HCT116 (cell line): ENCODE measurements at regions not wholly inside any gene's neighbourhood (a gene's known extent, or its start where the extent isn't known, plus 50 kb on each side); places are given as distances from the start of the nearest gene placed in this dataset.
"Not testable (repeated sequence)": the region's sequence is repeated elsewhere in the genome, so short reads cannot be mapped to it uniquely, and the experiment has no call there.

Experiments
- ATAC-seq: fragments of 200-7000 bp; cut with Tn5 transposase; 2 replicates; pipeline ENCODE4 v1.9.1; 2020; ENCODE audit warnings: mild to moderate bottlenecking, moderate library complexity
- BruUV-seq: library from RNA; stranded (reverse); fragments of 400-500 nt; replicated peaks from 2 replicates; lab custom pipeline; 2021; lab: Mats Ljungman, UMichigan
- CTCF ChIA-PET: fragments of 300-600 bp; sonication (Branson Sonifier 250); formaldehyde crosslinking; loops from one replicate; lab custom pipeline; 2021; ENCODE audit warnings: antibody characterized with exemption; lab: Charles Lee
- POLR2A ChIA-PET: fragments of 300-600, 350-600 bp; sonication (Branson Sonifier 250); formaldehyde crosslinking; loops from one replicate; lab custom pipeline; 2021; ENCODE audit warnings: antibody characterized with exemption; lab: Charles Lee
- RAD21 ChIA-PET, 2 experiments: fragments of 300-600 bp; sonication (Branson Sonifier 250); formaldehyde crosslinking; loops; one replicate each; lab custom pipeline; 2023; ENCODE audit warnings: low total read pairs in 2 of 2; ENCODE audit not compliant: uncharacterized antibody in 2 of 2, unreplicated experiment in 2 of 2, low non-redundant PET in 1 of 2; lab: Charles Lee
- DNase-seq: peaks from one replicate; pipeline ENCODE4 v3.0.0-alpha.2; 2010; ENCODE audit warnings: low read depth, low spot score
- H2AFZ ChIP-seq: fragments of 200-600 bp; shearing (Covaris generic), sonication (generic); 2 replicates; pipeline ENCODE4 v1.6.1; 2017; ENCODE audit warnings: low read depth, mixed run types, mixed read lengths, antibody characterized with exemption, low read length; ENCODE audit not compliant: poor library complexity, severe bottlenecking
- H3K27ac ChIP-seq: 2 replicates; pipeline ENCODE4 v1.5.1; 2012; ENCODE audit warnings: low read depth, low read length
- H3K27me3 ChIP-seq: fragments of 200-600 bp; sonication (generic); 2 replicates; pipeline ENCODE4 v1.6.1; 2016; ENCODE audit warnings: mixed run types, low read length, mixed read lengths; ENCODE audit not compliant: insufficient read depth
- H3K36me3 ChIP-seq, 2 experiments: fragments of 200-500 bp in 1 of 2; fragments of 200-600 bp in 1 of 2; sonication (Bioruptor generic) in 1 of 2; sonication (generic) in 1 of 2; 2 replicates each; pipeline versions ENCODE4 v1.5.1 to v1.6.1; 2014 to 2016; ENCODE audit warnings: low read length in 2 of 2, inconsistent platforms in 1 of 2, mixed read lengths in 1 of 2, mixed run types in 1 of 2; ENCODE audit not compliant: insufficient read depth in 2 of 2, control insufficient read depth in 1 of 2
- H3K4me1 ChIP-seq, 2 experiments: fragments of 200-600 bp in 1 of 2; sonication (generic) in 1 of 2; 2 replicates each; pipeline versions ENCODE4 v1.5.1 to v1.6.1; 2012 to 2017; ENCODE audit warnings: low read length in 2 of 2, inconsistent platforms in 1 of 2, mild to moderate bottlenecking in 1 of 2, mixed read lengths in 1 of 2, mixed run types in 1 of 2, moderate library complexity in 1 of 2; ENCODE audit not compliant: insufficient read depth in 2 of 2, control insufficient read depth in 1 of 2
- H3K4me2 ChIP-seq: fragments of 200-600 bp; sonication (generic); 2 replicates; pipeline ENCODE4 v1.6.1; 2017; ENCODE audit warnings: mixed run types, low read length, mixed read lengths
- H3K4me3 ChIP-seq, 2 experiments: fragments of 200-600 bp in 1 of 2; sonication (generic) in 1 of 2; replicated peaks in 1 of 2; 2 replicates each; pipeline ENCODE4 v1.5.1; 2011 to 2016; ENCODE audit warnings: low read length in 2 of 2, control low read depth in 1 of 2, low read depth in 1 of 2, mild to moderate bottlenecking in 1 of 2, mixed read lengths in 1 of 2, mixed run types in 1 of 2
- H3K79me2 ChIP-seq: fragments of 200-600 bp; sonication (generic); 2 replicates; pipeline ENCODE4 v1.6.1; 2017; ENCODE audit warnings: mild to moderate bottlenecking, mixed run types, low read length, moderate library complexity, mixed read lengths; ENCODE audit not compliant: insufficient read depth
- H3K9ac ChIP-seq: fragments of 200-600 bp; sonication (generic); 2 replicates; pipeline ENCODE4 v1.6.1; 2016; ENCODE audit warnings: low read length, mixed read lengths
- H3K9me2 ChIP-seq: fragments of 200-600 bp; sonication (generic), shearing (Covaris generic); 2 replicates; pipeline ENCODE4 v1.6.1; 2017; ENCODE audit warnings: mixed run types, mild to moderate bottlenecking, moderate library complexity; ENCODE audit not compliant: insufficient read depth
- H3K9me3 ChIP-seq, 2 experiments: fragments of 200-500 bp in 1 of 2; fragments of 200-600 bp in 1 of 2; sonication (Bioruptor generic) in 1 of 2; sonication (generic) in 1 of 2; 2 replicates each; pipeline ENCODE4 v1.6.1; 2014 to 2017; ENCODE audit warnings: low read length in 2 of 2, mixed read lengths in 2 of 2, inconsistent platforms in 1 of 2, low read depth in 1 of 2, mild to moderate bottlenecking in 1 of 2, mixed run types in 1 of 2, moderate library complexity in 1 of 2; ENCODE audit not compliant: control insufficient read depth in 1 of 2, insufficient read depth in 1 of 2
- H4K20me1 ChIP-seq: fragments of 200-600 bp; sonication (generic), shearing (Covaris generic); 2 replicates; pipeline ENCODE4 v1.6.1; 2017; ENCODE audit warnings: mixed run types, mild to moderate bottlenecking, moderate library complexity; ENCODE audit not compliant: insufficient read depth
- CEBPB ChIP-seq: IDR thresholded peaks from 2 replicates; pipeline ENCODE4 v1.6.1; 2012; ENCODE audit warnings: low read depth
- ELF1 ChIP-seq: IDR thresholded peaks from 2 replicates; pipeline ENCODE4 v1.6.1; 2012; ENCODE audit warnings: low read depth, borderline replicate concordance
- POLR2AphosphoS5 ChIP-seq: IDR thresholded peaks from 2 replicates; pipeline ENCODE4 v1.6.1; 2011; ENCODE audit warnings: mild to moderate bottlenecking, low read depth, low read length, moderate library complexity
- RAD21 ChIP-seq: IDR thresholded peaks from 2 replicates; pipeline ENCODE4 v1.6.1; 2012; ENCODE audit warnings: low read depth, mild to moderate bottlenecking
- SRF ChIP-seq: IDR thresholded peaks from 2 replicates; pipeline ENCODE4 v1.6.1; 2012; ENCODE audit warnings: low read depth
- YY1 ChIP-seq: IDR thresholded peaks from 2 replicates; pipeline ENCODE4 v1.6.1; 2011; ENCODE audit warnings: low read length, low read depth, moderate library complexity, mild to moderate bottlenecking; ENCODE audit not compliant: insufficient replicate concordance; ENCODE audit errors: extremely low read depth
- intact Hi-C: fragments of 100-400 bp; cut with micrococcal nuclease; formaldehyde crosslinking; loops from 2 replicates; pipeline ENCODE4 v1.10.0; 2022
- TF ChIP-seq, protein P1 (sequence below): IDR thresholded peaks from 2 replicates; pipeline ENCODE4 v1.6.1; 2012

- no peaks in the 10 kb centered on the region for H3K79me2 ChIP-seq
- H3K27ac ChIP-seq: no peak overlapping the region
- no peak overlapping the region for H3K4me3 ChIP-seq
- peaks cover 3 to 8% of the 10 kb centered on the region in 2 experiments; a peak in 2 of 4 replicates for H3K4me1 ChIP-seq
- H4K20me1 ChIP-seq: no peaks in the 10 kb centered on the region
- no peaks in the 10 kb centered on the region for H3K9me2 ChIP-seq
- ATAC-seq: no peak
- no peaks in the 10 kb centered on the region for H3K9me3 ChIP-seq
- H3K4me2 ChIP-seq: no peak overlapping the region
- H3K36me3 ChIP-seq: no peaks in the 10 kb centered on the region
- H3K27me3 ChIP-seq: no peaks in the 10 kb centered on the region
- ChIA-PET POLR2A (interaction anchor here (1.2 kb wide), 1 partner anchor 11 kb away, joined by 3 read pairs; no protein-coding TSS in a partner anchor), CTCF (no interaction called here), RAD21 (no interaction called here)
- intact Hi-C loops: no loop called here
- no TSS peak for BruUV-seq
- H3K9ac ChIP-seq: no peak overlapping the region
- no peak overlapping the region for H2AFZ ChIP-seq
- DNase-seq: no peak
- TF ChIP-seq YY1: no peak
- TF ChIP-seq POLR2AphosphoS5: no peak
- no peak for TF ChIP-seq RAD21
- no peak for TF ChIP-seq ELF1
Measured at GRCh38 chr22:46047226-46047625, 70.3 kb upstream of the WNT7B start.

GRCh38 chr22:46047841-46048595 is 71.1 kb upstream of the WNT7B start:
- ATAC-seq: no peak
- H3K27me3 ChIP-seq: no peaks in the 10 kb centered on the region
- peaks cover 11% of the 10 kb centered on the region in 2 experiments for H3K4me1 ChIP-seq
- ChIA-PET RAD21 (no interaction called here), CTCF (no interaction called here), POLR2A (interaction anchor here (1.2 kb wide), 1 partner anchor 11 kb away, joined by 3 read pairs; no protein-coding TSS in a partner anchor)
- no peaks in the 10 kb centered on the region for H3K79me2 ChIP-seq
- no peaks in the 10 kb centered on the region for H3K9me3 ChIP-seq
- H4K20me1 ChIP-seq: no peaks in the 10 kb centered on the region
- no peak overlapping the region for H3K27ac ChIP-seq
- H3K4me3 ChIP-seq: no peak overlapping the region
- H3K9me2 ChIP-seq: no peaks in the 10 kb centered on the region
- intact Hi-C loops: no loop called here
- no peak overlapping the region for H2AFZ ChIP-seq
- no peak for DNase-seq
- TF ChIP-seq CEBPB (no peak), SRF (no peak)
- TF ChIP-seq, protein P1, sequence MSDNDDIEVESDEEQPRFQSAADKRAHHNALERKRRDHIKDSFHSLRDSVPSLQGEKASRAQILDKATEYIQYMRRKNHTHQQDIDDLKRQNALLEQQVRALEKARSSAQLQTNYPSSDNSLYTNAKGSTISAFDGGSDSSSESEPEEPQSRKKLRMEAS: no peak
- no peaks in the 10 kb centered on the region for H3K36me3 ChIP-seq
- no peak overlapping the region for H3K9ac ChIP-seq
- no TSS peak for BruUV-seq
- no peak overlapping the region for H3K4me2 ChIP-seq

- H2AFZ ChIP-seq, H3K9me2 ChIP-seq, H3K9ac ChIP-seq, H3K27ac ChIP-seq, BruUV-seq, ATAC-seq, H3K4me3 ChIP-seq, H4K20me1 ChIP-seq, POLR2A ChIA-PET, H3K4me2 ChIP-seq, H3K27me3 ChIP-seq, H3K36me3 ChIP-seq, RAD21 ChIA-PET, CTCF ChIA-PET, H3K9me3 ChIP-seq, H3K79me2 ChIP-seq, DNase-seq, intact Hi-C loops: not testable (repeated sequence)
- peaks cover 11 to 15% of the 10 kb centered on the region in 2 experiments for H3K4me1 ChIP-seq
Measured at GRCh38 chr22:46048661-46049060, 71.7 kb upstream of the WNT7B start.
